ENCODE measurements at regions not wholly inside any gene's neighbourhood (a gene's known extent, or its start where the extent isn't known, plus 50 kb on each side); places are given as distances from the start of the nearest gene placed in this dataset.
"Not testable (repeated sequence)": the region's sequence is repeated elsewhere in the genome, so short reads cannot be mapped to it uniquely, and the experiment has no call there.

- no peak for DNase-seq (ENCODE audit: low read depth in 2 of 2)
Measured at GRCh38 chrX:12052109-12052508, 86.2 kb upstream of the FRMPD4 start.

- no peak for DNase-seq (ENCODE audit: low read depth in 2 of 2)
Measured at GRCh38 chrX:12058087-12058486, 80.2 kb upstream of the FRMPD4 start.

- no peak for DNase-seq (ENCODE audit: low read depth in 2 of 2)
Measured at GRCh38 chrX:12060489-12061260, 77.6 kb upstream of the FRMPD4 start.

GRCh38 chrX:12065251-12065650 is 73.0 kb upstream of the FRMPD4 start:
- no peak for DNase-seq (ENCODE audit: low read depth in 2 of 2)

GRCh38 chrX:12076046-12076445 is 62.2 kb upstream of the FRMPD4 start:
- DNase-seq (ENCODE audit: low read depth in 2 of 2): no peak

- DNase-seq (ENCODE audit: low read depth in 2 of 2): no peak
Measured at GRCh38 chrX:12080265-12080664, 58.0 kb upstream of the FRMPD4 start.

- not testable (repeated sequence) for DNase-seq (ENCODE audit: low read depth in 2 of 2)
Measured at GRCh38 chrX:12082959-12083358, 55.3 kb upstream of the FRMPD4 start.

All from stimulated activated CD4-positive, alpha-beta T cell treated with anti-CD3 and anti-CD28 coated beads, Interleukin-12 subunit alpha, Interleukin-12 subunit beta, amount 100 ng/mL, for 24 hours (primary cell).